ENCODE measurements at regions not wholly inside any gene's neighbourhood (a gene's known extent, or its start where the extent isn't known, plus 50 kb on each side); places are given as distances from the start of the nearest gene placed in this dataset.

- TF ChIP-seq ZNF565 (CRISPR knock-in tag; conservative IDR thresholded peaks at IDR 0.05; ENCODE audit: low read depth): no peak
- no peak for TF ChIP-seq RARB (CRISPR knock-in tag; IDR thresholded peaks at IDR 0.05)
Observed at GRCh38 chr13:69283837-69284236, 823.8 kb upstream of the ATXN8OS start.
